Esophagus muscularis mucosa (tissue), 4 donors: ENCODE measurements at regions not wholly inside any gene's neighbourhood (a gene's known extent, or its start where the extent isn't known, plus 50 kb on each side); places are given as distances from the start of the nearest gene placed in this dataset.

Source experiments
- DNase-seq: peaks from one replicate; pipeline ENCODE4 v3.0.0-alpha.2; 2017; ENCODE audit errors: extremely low spot score
- H3K27ac ChIP-seq, 4 donors: fragments of 200-600 bp; sonication (generic); replicated peaks in 1 of 4; 1 replicate in 3 of 4; 2 replicates in 1 of 4; pipeline ENCODE4 v1.5.1; 2016 to 2019; ENCODE audit warnings: mild to moderate bottlenecking in 1 of 4
- H3K27me3 ChIP-seq, 4 donors: fragments of 200-600 bp; sonication (generic); one replicate each; pipeline versions ENCODE4 v1.5.1 to v1.6.0; 2016 to 2019
- H3K36me3 ChIP-seq, 4 donors: fragments of 200-600 bp; sonication (generic); one replicate each; pipeline ENCODE4 v1.5.1; 2016 to 2019
- H3K4me1 ChIP-seq, 4 donors: fragments of 200-600 bp; sonication (generic); one replicate each; pipeline ENCODE4 v1.5.1; 2016 to 2019
- H3K4me3 ChIP-seq, 4 donors: fragments of 200-600 bp; sonication (generic); 1 replicate in 2 of 4; 2 replicates in 2 of 4; pipeline ENCODE4 v1.5.1; 2016 to 2019; ENCODE audit warnings: mild to moderate bottlenecking in 4 of 4, moderate library complexity in 1 of 4
- H3K9me3 ChIP-seq, 4 donors: fragments of 200-600 bp; sonication (generic); 1 replicate in 3 of 4; 2 replicates in 1 of 4; pipeline ENCODE4 v1.5.1; 2016 to 2019
- CTCF ChIP-seq, 3 experiments: fragments of 200-600 bp in 2 of 3; fragments of 450-650 bp in 1 of 3; sonication (generic) in 2 of 3; IDR thresholded peaks; one replicate each; pipeline ENCODE4 v1.5.1; 2017 to 2019; ENCODE audit warnings: antibody characterized with exemption in 3 of 3, mild to moderate bottlenecking in 2 of 3, moderate library complexity in 1 of 3
- EP300 ChIP-seq: sonication (generic); formaldehyde crosslinking; IDR thresholded peaks from one replicate; pipeline ENCODE4 v1.6.1; 2017; ENCODE audit warnings: antibody characterized with exemption
- POLR2A ChIP-seq: fragments of 450-650 bp; IDR thresholded peaks from one replicate; pipeline ENCODE4 v1.6.1; 2017; ENCODE audit warnings: antibody characterized with exemption, moderate library complexity, mild to moderate bottlenecking, low read depth
- POLR2AphosphoS5 ChIP-seq, 2 donors: sonication (generic); formaldehyde crosslinking; IDR thresholded peaks; one replicate each; pipeline ENCODE4 v1.6.1; 2017; ENCODE audit warnings: antibody characterized with exemption in 2 of 2
- WGBS: methylation state at CpG from one replicate; pipeline ENCODE4 v1.1.5; 2018; 5-methylcytosine and 5-hydroxymethylcytosine counted together
- intact Hi-C: fragments of 100-400 bp; cut with DNase I; formaldehyde crosslinking; loops from one replicate; pipeline ENCODE4 v1.15.1; 2023

- intact Hi-C loops: no loop called here
- Histone ChIP-seq H3K27ac (no peak overlapping the region), H3K36me3 (no peaks in the 10 kb centered on the region), H3K4me1 (peaks cover 0 to 10% (median 8%) of the 10 kb centered on the region in 4 donors), H3K9me3 (no peaks in the 10 kb centered on the region), H3K27me3 (no peaks in the 10 kb centered on the region), H3K4me3 (no peak overlapping the region)
- TF ChIP-seq EP300 (no peak), CTCF (IDR thresholded peaks at IDR 0.05) (no peak), POLR2AphosphoS5 (IDR thresholded peaks at IDR 0.05) (no peak), POLR2A (no peak)
- no peak for DNase-seq
- WGBS: 86% methylated on average over 4 of the region's 4 CpGs
Observed at GRCh38 chr10:10292501-10292900, 725.2 kb upstream of the CELF2 start.

GRCh38 chr10:10293041-10293440 is 724.6 kb upstream of the CELF2 start:
- no peak for DNase-seq
- Histone ChIP-seq H3K36me3 (no peaks in the 10 kb centered on the region), H3K27ac (no peak overlapping the region), H3K4me1 (peaks cover 0 to 10% (median 8%) of the 10 kb centered on the region in 4 donors), H3K27me3 (no peaks in the 10 kb centered on the region), H3K9me3 (no peaks in the 10 kb centered on the region), H3K4me3 (no peak overlapping the region)
- 25% methylated on average over 1 of the region's 1 CpG for WGBS
- intact Hi-C loops: no loop called here
- TF ChIP-seq CTCF (IDR thresholded peaks at IDR 0.05) (no peak), POLR2A (no peak), POLR2AphosphoS5 (IDR thresholded peaks at IDR 0.05) (no peak)

- no peak for DNase-seq
- no peaks in the 10 kb centered on the region for H3K27me3 ChIP-seq
- no peaks in the 10 kb centered on the region for H3K36me3 ChIP-seq
- no peak for TF ChIP-seq EP300
- intact Hi-C loops: no loop called here
- H3K4me3 ChIP-seq: no peak overlapping the region
- no peak overlapping the region for H3K27ac ChIP-seq
- 31% methylated on average over 7 of the region's 7 CpGs for WGBS
- H3K4me1 ChIP-seq: peaks cover 0 to 10% (median 8%) of the 10 kb centered on the region in 4 donors
- H3K9me3 ChIP-seq: no peaks in the 10 kb centered on the region
Observed at GRCh38 chr10:10293481-10293951, 724.2 kb upstream of the CELF2 start.

GRCh38 chr10:10294184-10294880 is 723.3 kb upstream of the CELF2 start:
- 87% methylated on average over 9 of the region's 9 CpGs for WGBS
- H3K27ac ChIP-seq: no peak overlapping the region
- H3K4me1 ChIP-seq: peaks cover 0 to 10% (median 8%) of the 10 kb centered on the region in 4 donors
- H3K9me3 ChIP-seq: no peaks in the 10 kb centered on the region
- H3K27me3 ChIP-seq: no peaks in the 10 kb centered on the region
- H3K36me3 ChIP-seq: no peaks in the 10 kb centered on the region
- no peak for DNase-seq
- H3K4me3 ChIP-seq: no peak overlapping the region
- no peak for TF ChIP-seq POLR2AphosphoS5 (IDR thresholded peaks at IDR 0.05)
- TF ChIP-seq EP300: no peak
- no peak for TF ChIP-seq CTCF (IDR thresholded peaks at IDR 0.05)
- no peak for TF ChIP-seq POLR2A
- intact Hi-C loops: no loop called here

GRCh38 chr10:10294881-10295529 is 722.7 kb upstream of the CELF2 start:
- intact Hi-C loops: no loop called here
- TF ChIP-seq EP300: no peak
- no peak for TF ChIP-seq CTCF (IDR thresholded peaks at IDR 0.05)
- no peak for TF ChIP-seq POLR2A
- TF ChIP-seq POLR2AphosphoS5 (IDR thresholded peaks at IDR 0.05): no peak
- Histone ChIP-seq H3K4me1 (peaks cover 0 to 10% (median 8%) of the 10 kb centered on the region in 4 donors), H3K27ac (no peak overlapping the region), H3K4me3 (no peak overlapping the region), H3K36me3 (no peaks in the 10 kb centered on the region), H3K27me3 (no peaks in the 10 kb centered on the region), H3K9me3 (no peaks in the 10 kb centered on the region)
- WGBS: 83% methylated on average over 17 of the region's 29 CpGs
- DNase-seq: no peak
